HL-60 (cell line): ENCODE measurements at regions not wholly inside any gene's neighbourhood (a gene's known extent, or its start where the extent isn't known, plus 50 kb on each side); places are given as distances from the start of the nearest gene placed in this dataset.

Experiments used
- CTCF ChIP-seq: IDR thresholded peaks from one replicate; pipeline ENCODE4 v1.5.1; 2011; ENCODE audit warnings: low read length, control low read depth, inconsistent platforms; ENCODE audit not compliant: insufficient read depth
- GABPA ChIP-seq: IDR thresholded peaks from 2 replicates; pipeline ENCODE4 v1.6.1; 2012; ENCODE audit warnings: low read depth
- POLR2AphosphoS5 ChIP-seq: IDR thresholded peaks from 2 replicates; pipeline ENCODE4 v1.6.1; 2012; ENCODE audit warnings: low read depth
- REST ChIP-seq: IDR thresholded peaks from 2 replicates; pipeline ENCODE4 v1.6.1; 2012; ENCODE audit warnings: low read depth; ENCODE audit not compliant: insufficient replicate concordance
- SPI1 ChIP-seq: IDR thresholded peaks from 2 replicates; pipeline ENCODE4 v1.6.1; 2012; ENCODE audit warnings: low read depth, mild to moderate bottlenecking, borderline replicate concordance

GRCh38 chr1:30305061-30305460 lies 418.3 kb downstream of the MATN1 start:
- TF ChIP-seq CTCF (no peak), POLR2AphosphoS5 (no peak), SPI1 (no peak), GABPA (no peak), REST (no peak)
